ENCODE measurements at regions not wholly inside any gene's neighbourhood (a gene's known extent, or its start where the extent isn't known, plus 50 kb on each side); places are given as distances from the start of the nearest gene placed in this dataset.

- Histone ChIP-seq H3K27ac (replicated peaks) (no peak overlapping the region), H3K4me3 (replicated peaks; ENCODE audit: insufficient read depth, low read length) (no peak overlapping the region), H3K27me3 (ENCODE audit: insufficient read depth, poor library complexity, severe bottlenecking) (no peaks in the 10 kb centered on the region)
- TF ChIP-seq CTCF (IDR thresholded peaks at IDR 0.05; ENCODE audit: insufficient read depth, low read length) (no peak), REST (IDR thresholded peaks at IDR 0.05; ENCODE audit: insufficient replicate concordance, low read depth) (no peak), POLR2AphosphoS5 (IDR thresholded peaks at IDR 0.05; ENCODE audit: low read depth) (no peak), SPI1 (IDR thresholded peaks at IDR 0.05; ENCODE audit: borderline replicate concordance, low read depth) (no peak), GABPA (IDR thresholded peaks at IDR 0.05; ENCODE audit: low read depth) (no peak)
- no peak for DNase-seq (ENCODE audit: low read depth in 1 of 2, low spot score in 1 of 2)
These were observed 415.9 kb downstream of the SLITRK6 start for GRCh38 chr13:85383291-85383690.

GRCh38 chr13:85381082-85381481, 418.1 kb downstream of the SLITRK6 start:
- no peak overlapping the region for H3K27ac ChIP-seq (replicated peaks)
- no peak overlapping the region for H3K4me3 ChIP-seq (replicated peaks; ENCODE audit: insufficient read depth, low read length)
- TF ChIP-seq REST (IDR thresholded peaks at IDR 0.05; ENCODE audit: insufficient replicate concordance, low read depth) (no peak), CTCF (IDR thresholded peaks at IDR 0.05; ENCODE audit: insufficient read depth, low read length) (no peak), SPI1 (IDR thresholded peaks at IDR 0.05; ENCODE audit: borderline replicate concordance, low read depth) (no peak), GABPA (IDR thresholded peaks at IDR 0.05; ENCODE audit: low read depth) (no peak), POLR2AphosphoS5 (IDR thresholded peaks at IDR 0.05; ENCODE audit: low read depth) (no peak)
- DNase-seq (ENCODE audit: low read depth in 1 of 2, low spot score in 1 of 2) = no peak
- H3K27me3 ChIP-seq (ENCODE audit: insufficient read depth, poor library complexity, severe bottlenecking) = no peaks in the 10 kb centered on the region

- H3K4me3 ChIP-seq (replicated peaks; ENCODE audit: insufficient read depth, low read length) = no peak overlapping the region
- H3K27ac ChIP-seq (replicated peaks) = no peak overlapping the region
- DNase-seq (ENCODE audit: low read depth in 1 of 2, low spot score in 1 of 2) = no peak
- H3K27me3 ChIP-seq (ENCODE audit: insufficient read depth, poor library complexity, severe bottlenecking) = no peaks in the 10 kb centered on the region
- TF ChIP-seq REST (IDR thresholded peaks at IDR 0.05; ENCODE audit: insufficient replicate concordance, low read depth) (no peak), POLR2AphosphoS5 (IDR thresholded peaks at IDR 0.05; ENCODE audit: low read depth) (no peak), SPI1 (IDR thresholded peaks at IDR 0.05; ENCODE audit: borderline replicate concordance, low read depth) (no peak), CTCF (IDR thresholded peaks at IDR 0.05; ENCODE audit: insufficient read depth, low read length) (no peak), GABPA (IDR thresholded peaks at IDR 0.05; ENCODE audit: low read depth) (no peak)
These were observed 419.2 kb downstream of the SLITRK6 start for GRCh38 chr13:85379991-85380390.
